Endothelial cell of umbilical vein (primary cell): ENCODE measurements at regions not wholly inside any gene's neighbourhood (a gene's known extent, or its start where the extent isn't known, plus 50 kb on each side); places are given as distances from the start of the nearest gene placed in this dataset.

ENCODE experiments used
- CTCF ChIP-seq, 2 donors: IDR thresholded peaks; 1 replicate in 1 of 2; 2 replicates in 1 of 2; pipeline ENCODE4 v1.5.1; 2011; ENCODE audit warnings: low read length in 2 of 2, mild to moderate bottlenecking in 2 of 2, moderate library complexity in 2 of 2, control low read depth in 1 of 2, inconsistent platforms in 1 of 2, low read depth in 1 of 2; ENCODE audit not compliant: insufficient read depth in 1 of 2; ENCODE audit errors: extremely low read depth in 1 of 2
- EZH2 ChIP-seq: IDR thresholded peaks from 2 replicates; pipeline ENCODE4 v1.6.1; 2012; ENCODE audit warnings: borderline replicate concordance, low read depth, mild to moderate bottlenecking, moderate library complexity, low read length, inconsistent platforms; ENCODE audit not compliant: severe bottlenecking
- JUN ChIP-seq: IDR thresholded peaks from 2 replicates; pipeline ENCODE4 v1.6.1; 2011; ENCODE audit warnings: borderline replicate concordance, low read depth; ENCODE audit not compliant: insufficient read length, insufficient read depth

GRCh38 chr5:145340099-145340498 is 495.0 kb downstream of the PRELID2 start:
- TF ChIP-seq EZH2 (no peak), JUN (no peak), CTCF (IDR thresholded peaks at IDR 0.05; ENCODE audit: extremely low read depth in 1 of 2, insufficient read depth in 1 of 2, low read depth in 1 of 2, low read length in 2 of 2) (no peak)
